ENCODE measurements at regions not wholly inside any gene's neighbourhood (a gene's known extent, or its start where the extent isn't known, plus 50 kb on each side); places are given as distances from the start of the nearest gene placed in this dataset.

GRCh38 chr1:117753232-117753631, 147.4 kb downstream of the TENT5C start:
- no peak overlapping the region for H3K9ac ChIP-seq
- H3K79me2 ChIP-seq (ENCODE audit: insufficient read depth, low read depth): no peaks in the 10 kb centered on the region
- no peak overlapping the region for H3K27ac ChIP-seq
- no peak overlapping the region for H2AFZ ChIP-seq (ENCODE audit: low read depth)
- no peak overlapping the region for H3K4me2 ChIP-seq
- no peaks in the 10 kb centered on the region for H3K36me3 ChIP-seq (ENCODE audit: insufficient read depth)
- no peaks in the 10 kb centered on the region for H4K20me1 ChIP-seq (ENCODE audit: insufficient read depth)
- TF ChIP-seq, protein P1, sequence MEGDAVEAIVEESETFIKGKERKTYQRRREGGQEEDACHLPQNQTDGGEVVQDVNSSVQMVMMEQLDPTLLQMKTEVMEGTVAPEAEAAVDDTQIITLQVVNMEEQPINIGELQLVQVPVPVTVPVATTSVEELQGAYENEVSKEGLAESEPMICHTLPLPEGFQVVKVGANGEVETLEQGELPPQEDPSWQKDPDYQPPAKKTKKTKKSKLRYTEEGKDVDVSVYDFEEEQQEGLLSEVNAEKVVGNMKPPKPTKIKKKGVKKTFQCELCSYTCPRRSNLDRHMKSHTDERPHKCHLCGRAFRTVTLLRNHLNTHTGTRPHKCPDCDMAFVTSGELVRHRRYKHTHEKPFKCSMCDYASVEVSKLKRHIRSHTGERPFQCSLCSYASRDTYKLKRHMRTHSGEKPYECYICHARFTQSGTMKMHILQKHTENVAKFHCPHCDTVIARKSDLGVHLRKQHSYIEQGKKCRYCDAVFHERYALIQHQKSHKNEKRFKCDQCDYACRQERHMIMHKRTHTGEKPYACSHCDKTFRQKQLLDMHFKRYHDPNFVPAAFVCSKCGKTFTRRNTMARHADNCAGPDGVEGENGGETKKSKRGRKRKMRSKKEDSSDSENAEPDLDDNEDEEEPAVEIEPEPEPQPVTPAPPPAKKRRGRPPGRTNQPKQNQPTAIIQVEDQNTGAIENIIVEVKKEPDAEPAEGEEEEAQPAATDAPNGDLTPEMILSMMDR (conservative IDR thresholded peaks at IDR 0.05; ENCODE audit: low read depth, low read length): no peak
- H3K27me3 ChIP-seq (ENCODE audit: insufficient read depth, low read depth): no peaks in the 10 kb centered on the region
- H3K4me1 ChIP-seq (ENCODE audit: low read depth, poor library complexity, severe bottlenecking): no peaks in the 10 kb centered on the region
- H3K4me3 ChIP-seq (IDR thresholded peaks at IDR 0.05; ENCODE audit: insufficient read depth, low read depth, low read length): no peak overlapping the region

DNA sequence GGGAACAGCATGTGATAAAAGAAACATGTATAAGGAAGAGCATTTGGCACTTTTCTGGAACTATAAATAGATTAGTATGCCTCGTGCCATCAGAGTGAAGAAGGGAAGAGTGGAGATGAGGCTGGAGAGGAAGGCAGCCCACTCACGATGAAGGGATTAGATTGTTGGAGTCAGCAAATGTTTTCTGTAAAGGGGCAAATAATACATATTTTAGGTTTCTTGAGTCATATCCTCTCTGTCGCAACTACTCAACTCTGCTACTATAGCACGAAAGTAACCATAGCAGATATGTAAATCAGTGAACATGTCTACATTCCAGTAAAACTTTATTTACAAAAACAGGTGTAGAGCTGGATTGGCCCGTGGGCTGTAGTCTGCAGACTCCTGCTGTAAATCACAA, 147.8 kb downstream of the TENT5C start:
- no peaks in the 10 kb centered on the region for H3K36me3 ChIP-seq (ENCODE audit: insufficient read depth)
- H3K4me2 ChIP-seq: 0 out of 2 replicates have a peak overlapping the region, but pooled peaks have one; percentile 6
- no peak overlapping the region for H3K27ac ChIP-seq
- H3K79me2 ChIP-seq (ENCODE audit: insufficient read depth, low read depth): no peaks in the 10 kb centered on the region
- H3K27me3 ChIP-seq (ENCODE audit: insufficient read depth, low read depth): no peaks in the 10 kb centered on the region
- peak overlapping the region; percentile 22; the same call in 1 of the 2 replicates for H2AFZ ChIP-seq (ENCODE audit: low read depth)
- no peaks in the 10 kb centered on the region for H3K4me1 ChIP-seq (ENCODE audit: low read depth, poor library complexity, severe bottlenecking)
- TF ChIP-seq, protein P1 (conservative IDR thresholded peaks at IDR 0.05; ENCODE audit: low read depth, low read length): no peak
- H3K9ac ChIP-seq: no peak overlapping the region
- H4K20me1 ChIP-seq (ENCODE audit: insufficient read depth): no peaks in the 10 kb centered on the region
- no peak overlapping the region for H3K4me3 ChIP-seq (IDR thresholded peaks at IDR 0.05; ENCODE audit: insufficient read depth, low read depth, low read length)

DNA sequence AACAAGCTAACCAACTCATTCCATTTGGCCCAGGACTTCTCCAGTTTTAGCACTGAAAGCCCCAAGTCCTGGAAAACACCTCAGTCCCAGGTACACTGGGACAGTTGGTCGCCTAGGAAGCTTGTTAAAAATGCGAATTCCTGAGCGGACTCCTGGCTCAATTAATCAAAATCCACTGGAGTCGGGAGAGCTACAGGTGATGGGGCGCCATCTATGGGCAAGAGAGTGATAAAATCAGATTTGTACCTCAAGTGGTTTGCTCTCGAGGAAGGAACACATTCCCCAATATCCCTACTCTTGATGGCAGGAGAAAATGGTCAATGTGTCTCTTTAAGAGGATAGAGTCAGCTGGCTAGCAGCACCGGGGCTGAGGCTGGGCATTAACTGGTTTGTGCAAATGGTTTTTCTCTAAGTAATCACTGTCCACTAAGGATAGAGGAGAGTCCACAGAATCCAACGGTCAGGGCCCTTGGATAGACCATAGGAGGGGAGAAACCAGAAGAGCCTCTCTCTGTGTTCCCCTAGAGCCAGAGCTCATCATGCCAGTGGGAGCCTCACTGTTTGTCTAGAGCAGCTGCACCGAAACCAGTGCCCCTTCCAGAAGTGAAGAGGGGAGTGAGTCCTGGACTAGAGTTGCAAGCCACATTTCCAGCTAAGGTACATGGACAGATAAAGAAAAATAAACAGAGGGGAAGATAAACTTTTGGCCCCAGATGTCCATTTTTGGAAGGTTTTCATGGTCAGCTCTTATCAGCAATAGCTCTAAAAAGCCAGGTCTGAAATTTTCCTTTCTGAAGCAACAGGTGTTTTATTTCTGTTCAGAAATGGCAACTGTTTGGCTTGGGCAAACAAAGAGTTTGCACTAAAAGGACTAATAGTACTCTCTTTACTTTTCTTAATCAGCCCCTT, 148.5 kb downstream of the TENT5C start:
- no peak overlapping the region for H3K9ac ChIP-seq
- H2AFZ ChIP-seq (ENCODE audit: low read depth): peak overlapping the region; percentile 22; the same call in 1 of the 2 replicates
- H3K4me3 ChIP-seq (IDR thresholded peaks at IDR 0.05; ENCODE audit: insufficient read depth, low read depth, low read length): no peak overlapping the region
- TF ChIP-seq, protein P1 (conservative IDR thresholded peaks at IDR 0.05; ENCODE audit: low read depth, low read length): peak; percentile 44; the same call in 1 of the 2 replicates
- no peaks in the 10 kb centered on the region for H4K20me1 ChIP-seq (ENCODE audit: insufficient read depth)
- H3K27ac ChIP-seq: no peak overlapping the region
- peaks cover 4% of the 10 kb centered on the region for H3K4me1 ChIP-seq (ENCODE audit: low read depth, poor library complexity, severe bottlenecking)
- H3K4me2 ChIP-seq: 0 out of 2 replicates have a peak overlapping the region, but pooled peaks have one; percentile 6
- no peaks in the 10 kb centered on the region for H3K36me3 ChIP-seq (ENCODE audit: insufficient read depth)
- H3K27me3 ChIP-seq (ENCODE audit: insufficient read depth, low read depth): no peaks in the 10 kb centered on the region
- no peaks in the 10 kb centered on the region for H3K79me2 ChIP-seq (ENCODE audit: insufficient read depth, low read depth)

GRCh38 chr1:117757668-117758067, 151.8 kb downstream of the TENT5C start:
- TF ChIP-seq, protein P1 (conservative IDR thresholded peaks at IDR 0.05; ENCODE audit: low read depth, low read length): no peak
- Histone ChIP-seq H4K20me1 (ENCODE audit: insufficient read depth) (no peaks in the 10 kb centered on the region), H3K36me3 (ENCODE audit: insufficient read depth) (no peaks in the 10 kb centered on the region), H3K79me2 (ENCODE audit: insufficient read depth, low read depth) (no peaks in the 10 kb centered on the region), H3K9ac (no peak overlapping the region), H3K4me2 (no peak overlapping the region), H3K27ac (no peak overlapping the region), H3K27me3 (ENCODE audit: insufficient read depth, low read depth) (no peaks in the 10 kb centered on the region), H3K4me3 (IDR thresholded peaks at IDR 0.05; ENCODE audit: insufficient read depth, low read depth, low read length) (no peak overlapping the region), H2AFZ (ENCODE audit: low read depth) (no peak overlapping the region), H3K4me1 (ENCODE audit: low read depth, poor library complexity, severe bottlenecking) (peaks cover 15% of the 10 kb centered on the region)
